ENCODE measurements at regions not wholly inside any gene's neighbourhood (a gene's known extent, or its start where the extent isn't known, plus 50 kb on each side); places are given as distances from the start of the nearest gene placed in this dataset.

GRCh38 chr4:138078751-138079520 is 163.2 kb downstream of the SLC7A11 start:
- no peak for TF ChIP-seq POLR2A (IDR thresholded peaks at IDR 0.05)
- TF ChIP-seq CTCF (IDR thresholded peaks at IDR 0.05 in 8 of 11, conservative IDR thresholded peaks at IDR 0.05 in 3 of 11) = no peak
